HepG2 (cell line): ENCODE measurements at regions not wholly inside any gene's neighbourhood (a gene's known extent, or its start where the extent isn't known, plus 50 kb on each side); places are given as distances from the start of the nearest gene placed in this dataset.

ENCODE experiments used
- ARNT2 ChIP-seq: sonication (generic); formaldehyde crosslinking; IDR thresholded peaks from 2 replicates; pipeline ENCODE4 v1.8.0; 2022; ENCODE audit warnings: mild to moderate bottlenecking, low read depth, missing genetic modification reagents, moderate library complexity
- EED ChIP-seq: sonication (generic); formaldehyde crosslinking; IDR thresholded peaks from 2 replicates; pipeline ENCODE4 v1.5.0; 2020; ENCODE audit warnings: mild to moderate bottlenecking, missing genetic modification reagents
- ELF3 ChIP-seq: IDR thresholded peaks from 2 replicates; pipeline ENCODE4 v1.6.1; 2016; ENCODE audit warnings: missing genetic modification reagents, missing compliant biosample characterization
- ESRRA ChIP-seq: sonication (generic); formaldehyde crosslinking; IDR thresholded peaks from 2 replicates; pipeline ENCODE4 v1.5.1; 2020; ENCODE audit warnings: mild to moderate bottlenecking, low read depth, missing genetic modification reagents
- EZH2 ChIP-seq: conservative IDR thresholded peaks from 2 replicates; pipeline ENCODE4 v1.6.1; 2012; ENCODE audit warnings: mild to moderate bottlenecking, low read depth, low read length, moderate library complexity
- FIP1L1 ChIP-seq: fragments of 200-400 bp; formaldehyde crosslinking; IDR thresholded peaks from 2 replicates; pipeline ENCODE4 v1.6.1; 2018; ENCODE audit warnings: low read depth, mild to moderate bottlenecking, low read length, moderate library complexity, borderline replicate concordance; ENCODE audit not compliant: insufficient read depth
- FLYWCH1 ChIP-seq: sonication (generic); formaldehyde crosslinking; IDR thresholded peaks from 2 replicates; pipeline ENCODE4 v1.8.1; 2023; ENCODE audit warnings: mild to moderate bottlenecking, missing genetic modification reagents
- FOXO1 ChIP-seq: sonication (generic); formaldehyde crosslinking; IDR thresholded peaks from 2 replicates; pipeline ENCODE4 v1.4.0; 2020; ENCODE audit warnings: missing genetic modification reagents
- MTF2 ChIP-seq: sonication (generic); formaldehyde crosslinking; IDR thresholded peaks from 2 replicates; pipeline ENCODE4 v1.5.0; 2020; ENCODE audit warnings: missing genetic modification reagents, borderline replicate concordance
- MXI1 ChIP-seq: IDR thresholded peaks from 3 replicates; pipeline ENCODE4 v1.6.1; 2012; ENCODE audit warnings: low read depth, low read length, inconsistent platforms, borderline replicate concordance
- NFYC ChIP-seq: IDR thresholded peaks from 2 replicates; pipeline ENCODE4 v1.6.1; 2016; ENCODE audit warnings: missing genetic modification reagents, missing compliant biosample characterization
- NR2F2 ChIP-seq: IDR thresholded peaks from 2 replicates; pipeline ENCODE4 v1.6.1; 2012; ENCODE audit warnings: low read depth, inconsistent platforms, borderline replicate concordance
- RFXANK ChIP-seq: IDR thresholded peaks from 2 replicates; pipeline ENCODE4 v1.6.1; 2016
- SKI ChIP-seq: fragments of 450-650 bp; IDR thresholded peaks from one replicate; pipeline ENCODE4 v1.6.1; 2018; ENCODE audit warnings: mild to moderate bottlenecking; ENCODE audit not compliant: partially characterized antibody
- ZFP36 ChIP-seq: fragments of 150-350 bp; IDR thresholded peaks from 2 replicates; pipeline ENCODE4 v1.6.1; 2018; ENCODE audit warnings: borderline replicate concordance, low read length, low read depth; ENCODE audit not compliant: partially characterized antibody
- ZNF264 ChIP-seq: sonication (generic); formaldehyde crosslinking; IDR thresholded peaks from 2 replicates; pipeline ENCODE4 v1.4.0; 2020; ENCODE audit warnings: missing genetic modification reagents
- ZNF33A ChIP-seq: sonication (generic); formaldehyde crosslinking; IDR thresholded peaks from 2 replicates; pipeline ENCODE4 v1.5.1; 2020; ENCODE audit warnings: missing genetic modification reagents, mild to moderate bottlenecking, moderate library complexity, borderline replicate concordance
- ZNF496 ChIP-seq: sonication (generic); formaldehyde crosslinking; IDR thresholded peaks from 2 replicates; pipeline ENCODE4 v1.8.1; 2023; ENCODE audit warnings: mild to moderate bottlenecking, moderate library complexity, missing genetic modification reagents; ENCODE audit not compliant: insufficient replicate concordance
- ZNF563 ChIP-seq: sonication (generic); formaldehyde crosslinking; IDR thresholded peaks from 2 replicates; pipeline ENCODE4 v1.8.0; 2022; ENCODE audit warnings: mild to moderate bottlenecking, moderate library complexity, missing genetic modification reagents
- TF ChIP-seq, protein P1 (sequence below): sonication (generic); formaldehyde crosslinking; IDR thresholded peaks from 2 replicates; pipeline ENCODE4 v1.4.0; 2020; ENCODE audit warnings: missing genetic modification reagents, borderline replicate concordance
- TF ChIP-seq, protein P2 (sequence below): sonication (generic); formaldehyde crosslinking; IDR thresholded peaks from 2 replicates; pipeline ENCODE4 v1.4.0; 2020; ENCODE audit warnings: missing genetic modification reagents
- TF ChIP-seq, protein P3 (sequence below): sonication (generic); formaldehyde crosslinking; IDR thresholded peaks from 2 replicates; pipeline ENCODE4 v1.4.0; 2020; ENCODE audit warnings: missing genetic modification reagents
- TF ChIP-seq, protein P4 (sequence below): IDR thresholded peaks from 2 replicates; pipeline ENCODE4 v1.6.1; 2012; ENCODE audit warnings: low read depth, low read length, improper control_type of control experiment

DNA sequence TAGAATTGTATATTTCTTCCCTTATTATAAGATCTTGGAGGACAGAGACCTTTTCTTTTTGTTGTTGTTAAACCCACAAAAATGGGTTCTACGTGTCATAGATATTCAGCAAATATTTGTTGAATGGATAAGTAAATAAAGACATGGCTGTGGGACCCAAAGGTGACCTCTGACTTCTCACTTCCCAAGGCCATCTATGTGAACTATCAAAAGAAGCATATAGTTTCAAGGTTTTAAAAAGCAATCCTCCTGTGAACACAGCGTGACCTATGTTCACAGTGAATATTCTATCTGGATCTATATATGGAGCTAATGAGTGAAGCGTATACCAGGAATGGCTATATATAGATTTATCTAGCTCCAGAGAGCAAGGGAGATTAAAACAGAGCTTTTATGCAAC lies 312.8 kb upstream of the C11orf87 start (continued):
- TF ChIP-seq, protein P1, sequence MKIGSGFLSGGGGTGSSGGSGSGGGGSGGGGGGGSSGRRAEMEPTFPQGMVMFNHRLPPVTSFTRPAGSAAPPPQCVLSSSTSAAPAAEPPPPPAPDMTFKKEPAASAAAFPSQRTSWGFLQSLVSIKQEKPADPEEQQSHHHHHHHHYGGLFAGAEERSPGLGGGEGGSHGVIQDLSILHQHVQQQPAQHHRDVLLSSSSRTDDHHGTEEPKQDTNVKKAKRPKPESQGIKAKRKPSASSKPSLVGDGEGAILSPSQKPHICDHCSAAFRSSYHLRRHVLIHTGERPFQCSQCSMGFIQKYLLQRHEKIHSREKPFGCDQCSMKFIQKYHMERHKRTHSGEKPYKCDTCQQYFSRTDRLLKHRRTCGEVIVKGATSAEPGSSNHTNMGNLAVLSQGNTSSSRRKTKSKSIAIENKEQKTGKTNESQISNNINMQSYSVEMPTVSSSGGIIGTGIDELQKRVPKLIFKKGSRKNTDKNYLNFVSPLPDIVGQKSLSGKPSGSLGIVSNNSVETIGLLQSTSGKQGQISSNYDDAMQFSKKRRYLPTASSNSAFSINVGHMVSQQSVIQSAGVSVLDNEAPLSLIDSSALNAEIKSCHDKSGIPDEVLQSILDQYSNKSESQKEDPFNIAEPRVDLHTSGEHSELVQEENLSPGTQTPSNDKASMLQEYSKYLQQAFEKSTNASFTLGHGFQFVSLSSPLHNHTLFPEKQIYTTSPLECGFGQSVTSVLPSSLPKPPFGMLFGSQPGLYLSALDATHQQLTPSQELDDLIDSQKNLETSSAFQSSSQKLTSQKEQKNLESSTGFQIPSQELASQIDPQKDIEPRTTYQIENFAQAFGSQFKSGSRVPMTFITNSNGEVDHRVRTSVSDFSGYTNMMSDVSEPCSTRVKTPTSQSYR (CRISPR knock-in tag): no peak
- TF ChIP-seq ZNF33A (CRISPR knock-in tag) (no peak), NR2F2 (peak; percentile 98), SKI (peak; percentile 72), FLYWCH1 (CRISPR knock-in tag) (no peak), MXI1 (no peak), ZNF496 (CRISPR knock-in tag) (no peak), FIP1L1 (no peak), ZNF563 (CRISPR knock-in tag) (no peak), ARNT2 (CRISPR knock-in tag) (no peak), ESRRA (CRISPR knock-in tag) (no peak), EED (CRISPR knock-in tag) (no peak), NFYC (no peak), ZNF264 (CRISPR knock-in tag) (no peak), FOXO1 (CRISPR knock-in tag) (no peak; the same call in 1 of the 2 replicates), RFXANK (CRISPR knock-in tag) (no peak), EZH2 (no peak), ELF3 (CRISPR knock-in tag) (no peak), MTF2 (CRISPR knock-in tag) (no peak), ZFP36 (no peak)
- TF ChIP-seq, protein P2, sequence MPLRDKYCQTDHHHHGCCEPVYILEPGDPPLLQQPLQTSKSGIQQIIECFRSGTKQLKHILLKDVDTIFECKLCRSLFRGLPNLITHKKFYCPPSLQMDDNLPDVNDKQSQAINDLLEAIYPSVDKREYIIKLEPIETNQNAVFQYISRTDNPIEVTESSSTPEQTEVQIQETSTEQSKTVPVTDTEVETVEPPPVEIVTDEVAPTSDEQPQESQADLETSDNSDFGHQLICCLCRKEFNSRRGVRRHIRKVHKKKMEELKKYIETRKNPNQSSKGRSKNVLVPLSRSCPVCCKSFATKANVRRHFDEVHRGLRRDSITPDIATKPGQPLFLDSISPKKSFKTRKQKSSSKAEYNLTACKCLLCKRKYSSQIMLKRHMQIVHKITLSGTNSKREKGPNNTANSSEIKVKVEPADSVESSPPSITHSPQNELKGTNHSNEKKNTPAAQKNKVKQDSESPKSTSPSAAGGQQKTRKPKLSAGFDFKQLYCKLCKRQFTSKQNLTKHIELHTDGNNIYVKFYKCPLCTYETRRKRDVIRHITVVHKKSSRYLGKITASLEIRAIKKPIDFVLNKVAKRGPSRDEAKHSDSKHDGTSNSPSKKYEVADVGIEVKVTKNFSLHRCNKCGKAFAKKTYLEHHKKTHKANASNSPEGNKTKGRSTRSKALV (CRISPR knock-in tag): no peak
- TF ChIP-seq, protein P3, sequence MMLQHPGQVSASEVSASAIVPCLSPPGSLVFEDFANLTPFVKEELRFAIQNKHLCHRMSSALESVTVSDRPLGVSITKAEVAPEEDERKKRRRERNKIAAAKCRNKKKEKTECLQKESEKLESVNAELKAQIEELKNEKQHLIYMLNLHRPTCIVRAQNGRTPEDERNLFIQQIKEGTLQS (CRISPR knock-in tag): no peak
- TF ChIP-seq, protein P4, sequence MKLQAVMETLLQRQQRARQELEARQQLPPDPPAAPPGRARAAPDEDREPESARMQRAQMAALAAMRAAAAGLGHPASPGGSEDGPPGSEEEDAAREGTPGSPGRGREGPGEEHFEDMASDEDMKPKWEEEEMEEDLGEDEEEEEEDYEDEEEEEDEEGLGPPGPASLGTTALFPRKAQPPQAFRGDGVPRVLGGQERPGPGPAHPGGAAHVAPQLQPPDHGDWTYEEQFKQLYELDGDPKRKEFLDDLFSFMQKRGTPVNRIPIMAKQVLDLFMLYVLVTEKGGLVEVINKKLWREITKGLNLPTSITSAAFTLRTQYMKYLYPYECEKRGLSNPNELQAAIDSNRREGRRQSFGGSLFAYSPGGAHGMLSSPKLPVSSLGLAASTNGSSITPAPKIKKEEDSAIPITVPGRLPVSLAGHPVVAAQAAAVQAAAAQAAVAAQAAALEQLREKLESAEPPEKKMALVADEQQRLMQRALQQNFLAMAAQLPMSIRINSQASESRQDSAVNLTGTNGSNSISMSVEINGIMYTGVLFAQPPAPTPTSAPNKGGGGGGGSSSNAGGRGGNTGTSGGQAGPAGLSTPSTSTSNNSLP: peak; percentile 52; the same call in 1 of the 2 replicates
